Transverse colon (tissue), 3 donors: ENCODE measurements at regions not wholly inside any gene's neighbourhood (a gene's known extent, or its start where the extent isn't known, plus 50 kb on each side); places are given as distances from the start of the nearest gene placed in this dataset.

ENCODE experiments used
- CTCF ChIP-seq, 5 experiments: fragments of 200-600 bp in 3 of 5; fragments of 450-650 bp in 2 of 5; sonication (generic) in 3 of 5; IDR thresholded peaks; 1 replicate in 2 of 5; 2 replicates in 3 of 5; pipeline ENCODE4 v1.5.1; 2016 to 2017; ENCODE audit warnings: antibody characterized with exemption in 5 of 5, inconsistent platforms in 3 of 5, mild to moderate bottlenecking in 2 of 5, moderate library complexity in 1 of 5
- EP300 ChIP-seq: sonication (generic); formaldehyde crosslinking; IDR thresholded peaks from one replicate; pipeline ENCODE4 v1.6.1; 2017; ENCODE audit warnings: antibody characterized with exemption, low read depth

GRCh38 chr21:36245115-36245514 is 74.9 kb upstream of the MORC3 start:
- TF ChIP-seq EP300 (no peak), CTCF (IDR thresholded peaks at IDR 0.05) (no peak)
